Nephron (organoid): ENCODE measurements at regions not wholly inside any gene's neighbourhood (a gene's known extent, or its start where the extent isn't known, plus 50 kb on each side); places are given as distances from the start of the nearest gene placed in this dataset.
A peak's percentile ranks its signal among the peaks of the same experiment; 100 is the strongest.
"Not testable (repeated sequence)": the region's sequence is repeated elsewhere in the genome, so short reads cannot be mapped to it uniquely, and the experiment has no call there.

Experiments used
- H3K27ac Mint-ChIP-seq, 3 experiments: 2 replicates each; pipeline ENCODE4 v1.8.0; 2020; ENCODE audit warnings: mixed read lengths in 3 of 3, mild to moderate bottlenecking in 2 of 3, moderate library complexity in 1 of 3
- H3K27me3 Mint-ChIP-seq: 2 replicates; pipeline ENCODE4 v1.8.0; 2021; ENCODE audit warnings: low read depth, mild to moderate bottlenecking, moderate library complexity, mixed read lengths
- H3K36me3 Mint-ChIP-seq: 2 replicates; pipeline ENCODE4 v1.8.0; 2020; ENCODE audit warnings: low read depth, mixed read lengths
- H3K4me1 Mint-ChIP-seq: 2 replicates; pipeline ENCODE4 v1.8.0; 2020; ENCODE audit warnings: mixed read lengths
- H3K4me3 Mint-ChIP-seq, 3 experiments: 2 replicates each; pipeline ENCODE4 v1.8.0; 2020; ENCODE audit warnings: mild to moderate bottlenecking in 3 of 3, mixed read lengths in 3 of 3, moderate library complexity in 2 of 3
- H3K9me3 Mint-ChIP-seq: 2 replicates; pipeline ENCODE4 v1.8.0; 2020; ENCODE audit warnings: mixed read lengths
- TF ChIP-seq, protein P1 (sequence below), 3 experiments: fragments of 200-600 bp; sonication (generic); IDR thresholded peaks; one replicate each; pipeline ENCODE4 v1.5.0; 2021; ENCODE audit warnings: antibody characterized with exemption in 3 of 3; ENCODE audit not compliant: unreplicated experiment in 3 of 3

DNA sequence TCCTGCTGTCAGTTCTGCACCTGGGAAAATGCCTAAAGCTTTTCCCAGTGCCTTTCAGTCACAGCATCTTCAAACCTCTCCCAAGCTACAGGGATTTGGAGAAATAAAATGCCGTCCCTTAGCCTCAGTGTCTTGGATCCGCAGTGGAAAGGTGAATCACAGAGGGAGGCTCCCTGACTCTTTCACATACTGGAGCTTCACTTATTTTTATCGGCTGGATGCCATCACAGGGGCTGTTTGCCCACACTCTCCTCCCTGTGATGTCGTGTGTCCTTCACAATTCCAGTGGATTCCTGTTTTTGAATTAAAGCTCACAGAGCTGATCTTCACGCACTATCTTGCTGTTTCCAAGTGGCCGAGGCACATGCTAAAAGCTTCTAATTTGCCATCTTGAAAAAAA is 1303.1 kb upstream of the DDX18 start:
- peaks cover 16% of the 10 kb centered on the region for H3K4me1 Mint-ChIP-seq
- H3K9me3 Mint-ChIP-seq, result peaks cover 4% of the 10 kb centered on the region
- TF ChIP-seq, protein P1, sequence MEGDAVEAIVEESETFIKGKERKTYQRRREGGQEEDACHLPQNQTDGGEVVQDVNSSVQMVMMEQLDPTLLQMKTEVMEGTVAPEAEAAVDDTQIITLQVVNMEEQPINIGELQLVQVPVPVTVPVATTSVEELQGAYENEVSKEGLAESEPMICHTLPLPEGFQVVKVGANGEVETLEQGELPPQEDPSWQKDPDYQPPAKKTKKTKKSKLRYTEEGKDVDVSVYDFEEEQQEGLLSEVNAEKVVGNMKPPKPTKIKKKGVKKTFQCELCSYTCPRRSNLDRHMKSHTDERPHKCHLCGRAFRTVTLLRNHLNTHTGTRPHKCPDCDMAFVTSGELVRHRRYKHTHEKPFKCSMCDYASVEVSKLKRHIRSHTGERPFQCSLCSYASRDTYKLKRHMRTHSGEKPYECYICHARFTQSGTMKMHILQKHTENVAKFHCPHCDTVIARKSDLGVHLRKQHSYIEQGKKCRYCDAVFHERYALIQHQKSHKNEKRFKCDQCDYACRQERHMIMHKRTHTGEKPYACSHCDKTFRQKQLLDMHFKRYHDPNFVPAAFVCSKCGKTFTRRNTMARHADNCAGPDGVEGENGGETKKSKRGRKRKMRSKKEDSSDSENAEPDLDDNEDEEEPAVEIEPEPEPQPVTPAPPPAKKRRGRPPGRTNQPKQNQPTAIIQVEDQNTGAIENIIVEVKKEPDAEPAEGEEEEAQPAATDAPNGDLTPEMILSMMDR (IDR thresholded peaks at IDR 0.05; ENCODE audit: unreplicated experiment in 3 of 3), result no peak
- no peak overlapping the region for H3K4me3 Mint-ChIP-seq
- H3K27me3 Mint-ChIP-seq, result no peaks in the 10 kb centered on the region
- H3K36me3 Mint-ChIP-seq, result no peaks in the 10 kb centered on the region
- H3K27ac Mint-ChIP-seq, result peak overlapping the region; percentile 52 to 76 (median 72)

DNA sequence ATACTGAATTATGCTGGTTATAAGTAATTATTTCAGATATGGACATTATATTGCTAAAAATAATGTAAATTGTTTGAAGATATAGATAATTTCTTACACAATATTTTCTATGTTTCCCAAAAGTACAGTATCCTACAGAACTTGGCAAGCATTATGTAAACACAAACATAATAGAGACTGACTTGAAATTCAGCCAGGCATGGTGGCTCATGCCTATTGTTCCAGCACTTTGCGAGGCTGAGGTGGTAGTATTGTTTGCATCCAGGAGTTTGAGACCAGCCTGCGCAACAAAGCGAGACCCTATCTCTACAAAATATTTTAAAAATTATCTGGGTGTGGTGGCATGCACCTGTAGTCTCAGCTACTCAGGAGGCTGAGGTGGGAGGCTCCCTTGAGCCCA is 1300.5 kb upstream of the DDX18 start:
- Mint-ChIP-seq H3K9me3 (peaks cover 4% of the 10 kb centered on the region), H3K36me3 (no peaks in the 10 kb centered on the region), H3K27ac (no peak overlapping the region), H3K4me1 (peaks cover 16% of the 10 kb centered on the region), H3K4me3 (no peak overlapping the region), H3K27me3 (no peaks in the 10 kb centered on the region)
- TF ChIP-seq, protein P1 (IDR thresholded peaks at IDR 0.05; ENCODE audit: unreplicated experiment in 3 of 3), result no peak

DNA sequence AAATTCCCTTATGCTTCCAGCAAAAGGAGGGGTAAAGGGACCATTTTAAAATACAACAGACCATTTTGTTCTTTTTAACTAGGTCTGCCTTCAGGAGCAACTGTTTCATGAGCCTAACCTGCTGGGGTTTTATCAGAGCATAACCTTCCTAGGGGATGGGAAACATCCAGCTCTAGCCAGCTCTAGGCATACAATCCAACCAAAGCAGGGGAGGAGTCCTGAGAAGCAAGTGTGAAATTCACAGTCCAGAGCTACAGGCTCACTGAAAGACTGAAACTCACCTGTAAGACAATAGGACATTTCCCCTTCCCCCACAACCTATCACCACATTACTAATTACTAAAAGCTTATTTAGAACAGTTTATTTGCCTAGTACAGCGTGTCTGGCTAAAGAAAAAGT is 1296.6 kb upstream of the DDX18 start:
- Mint-ChIP-seq H3K36me3 (no peaks in the 10 kb centered on the region), H3K4me1 (no peaks in the 10 kb centered on the region), H3K4me3 (no peak overlapping the region), H3K27me3 (no peaks in the 10 kb centered on the region), H3K9me3 (peaks cover 14% of the 10 kb centered on the region), H3K27ac (no peak overlapping the region)
- TF ChIP-seq, protein P1 (IDR thresholded peaks at IDR 0.05; ENCODE audit: unreplicated experiment in 3 of 3), result no peak

DNA sequence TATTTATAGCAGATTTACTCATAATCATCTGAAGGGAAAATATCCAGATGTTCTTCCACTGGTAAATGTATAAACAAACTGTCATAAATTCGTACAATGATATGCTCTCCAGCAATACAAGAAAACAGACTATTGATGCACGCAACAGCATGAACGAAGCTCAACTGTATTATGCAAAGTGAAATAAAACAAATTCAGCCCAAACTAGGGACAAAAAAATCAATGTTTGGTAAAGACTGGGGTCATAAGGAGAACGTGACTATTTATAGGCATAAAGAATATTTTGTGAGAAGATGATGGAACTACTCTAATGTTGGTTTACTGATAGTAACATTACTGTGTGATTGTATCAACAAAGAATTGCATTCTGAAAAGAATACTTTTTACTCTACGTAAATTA is 1276.7 kb upstream of the DDX18 start:
- Mint-ChIP-seq H3K4me1 (no peaks in the 10 kb centered on the region), H3K27ac (no peak overlapping the region), H3K4me3 (no peak overlapping the region), H3K36me3 (no peaks in the 10 kb centered on the region), H3K27me3 (no peaks in the 10 kb centered on the region), H3K9me3 (peaks cover 14% of the 10 kb centered on the region)
- TF ChIP-seq, protein P1 (IDR thresholded peaks at IDR 0.05; ENCODE audit: unreplicated experiment in 3 of 3), result no peak

DNA sequence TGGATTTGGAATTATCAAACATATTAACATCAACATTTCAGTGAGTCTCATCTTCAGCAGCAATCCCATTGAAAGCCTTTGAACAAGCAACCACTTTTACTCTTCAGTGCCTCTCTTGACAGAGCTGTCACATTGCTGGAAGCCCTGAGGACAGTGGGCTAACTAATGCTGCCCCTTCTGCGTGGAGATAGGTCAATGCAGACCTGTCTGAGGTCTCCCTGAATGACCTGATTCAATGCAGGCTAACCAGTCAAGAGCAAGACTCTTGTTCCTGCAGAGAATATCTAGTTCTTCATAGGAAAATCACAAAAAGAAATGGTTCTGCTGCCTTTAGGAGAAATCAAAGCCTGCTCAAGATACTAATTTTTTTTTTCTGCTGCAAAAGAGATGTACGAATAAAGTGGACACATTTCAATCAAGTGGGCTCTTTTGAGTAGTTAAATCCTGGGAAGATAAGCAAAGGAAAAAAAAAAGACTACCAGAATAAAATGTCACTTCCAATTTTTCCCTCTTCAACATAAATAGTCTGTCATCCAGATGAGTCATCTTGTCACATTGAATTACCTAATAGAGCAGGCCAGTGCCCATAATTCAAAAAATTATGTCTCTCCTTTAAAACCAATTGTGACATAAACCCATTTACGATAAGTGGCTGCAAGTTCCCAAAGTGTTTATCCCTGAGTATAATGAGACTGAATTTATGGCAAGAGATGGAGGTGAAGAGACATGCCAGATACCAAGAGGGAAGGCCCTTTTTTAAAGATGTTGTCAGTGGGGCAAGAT is 1269.0 kb upstream of the DDX18 start:
- TF ChIP-seq, protein P1 (IDR thresholded peaks at IDR 0.05; ENCODE audit: unreplicated experiment in 3 of 3), result no peak
- H3K9me3 Mint-ChIP-seq, result peaks cover 20% of the 10 kb centered on the region
- H3K27ac Mint-ChIP-seq, result no peak overlapping the region
- no peaks in the 10 kb centered on the region for H3K36me3 Mint-ChIP-seq
- no peaks in the 10 kb centered on the region for H3K4me1 Mint-ChIP-seq
- no peak overlapping the region for H3K4me3 Mint-ChIP-seq
- H3K27me3 Mint-ChIP-seq, result no peaks in the 10 kb centered on the region

DNA sequence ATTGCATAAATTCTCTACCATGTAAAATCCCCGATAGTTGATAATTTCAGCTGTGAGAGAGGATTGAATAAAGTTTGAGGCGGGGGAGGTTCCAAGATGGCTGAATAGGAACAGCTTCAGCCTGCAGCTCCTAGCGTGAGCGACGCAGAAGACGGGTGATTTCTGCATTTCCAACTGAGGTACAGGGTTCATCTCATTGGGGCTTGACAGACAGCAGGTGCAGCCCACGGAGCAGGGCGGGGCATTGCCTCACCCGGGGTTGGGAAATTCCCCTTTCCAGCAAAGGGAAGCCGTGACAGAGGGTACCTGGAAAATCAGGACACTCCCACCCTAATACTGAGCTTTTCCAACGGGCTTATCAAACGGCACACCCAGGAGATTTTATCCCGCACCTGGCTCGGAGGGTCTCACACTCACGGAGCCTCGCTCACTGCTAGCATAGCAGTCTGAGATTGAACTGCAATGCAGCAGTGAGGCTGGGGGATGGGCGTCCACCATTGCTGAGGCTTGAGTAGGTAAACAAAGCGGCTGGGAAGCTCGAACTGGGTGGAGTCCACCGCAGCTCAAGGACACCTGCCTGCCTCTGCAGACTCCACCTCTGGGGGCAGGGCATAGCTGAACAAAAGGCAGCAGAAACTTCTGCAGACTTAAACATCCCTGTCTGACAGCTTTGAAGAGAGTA is 1261.6 kb upstream of the DDX18 start:
- H3K9me3 Mint-ChIP-seq, H3K4me3 Mint-ChIP-seq, H3K27ac Mint-ChIP-seq, H3K4me1 Mint-ChIP-seq, H3K36me3 Mint-ChIP-seq, H3K27me3 Mint-ChIP-seq: not testable (repeated sequence)
